ENCODE measurements at regions not wholly inside any gene's neighbourhood (a gene's known extent, or its start where the extent isn't known, plus 50 kb on each side); places are given as distances from the start of the nearest gene placed in this dataset.

- Histone ChIP-seq H3K4me3 (no peak overlapping the region), H3K27ac (no peak overlapping the region), H3K27me3 (no peaks in the 10 kb centered on the region), H3K9me3 (no peaks in the 10 kb centered on the region), H3K36me3 (no peaks in the 10 kb centered on the region), H3K4me1 (no peaks in the 10 kb centered on the region)
- 78 to 82% methylated on average over 1 of the region's 1 CpG for WGBS, 2 donors
- TF ChIP-seq CTCF (IDR thresholded peaks at IDR 0.05): no peak
- intact Hi-C loops (cut with DNase I): no loop called here
- no peak for DNase-seq
Measured at GRCh38 chr2:57333221-57333620, 713.4 kb upstream of the VRK2 start.

GRCh38 chr2:57343391-57344006 is 703.1 kb upstream of the VRK2 start:
- no peaks in the 10 kb centered on the region for H3K36me3 ChIP-seq
- WGBS, 2 donors: 93 to 95% methylated on average over 1 of the region's 1 CpG
- TF ChIP-seq CTCF (IDR thresholded peaks at IDR 0.05): no peak
- no peak for TF ChIP-seq POLR2AphosphoS5 (IDR thresholded peaks at IDR 0.05)
- no peak for TF ChIP-seq EP300 (IDR thresholded peaks at IDR 0.05)
- no peak for TF ChIP-seq POLR2A (IDR thresholded peaks at IDR 0.05)
- H3K4me1 ChIP-seq: no peaks in the 10 kb centered on the region
- peaks cover 0 to 3% (median 0%) of the 10 kb centered on the region in 4 donors for H3K9me3 ChIP-seq
- intact Hi-C loops (cut with DNase I): no loop called here
- H3K27me3 ChIP-seq: no peaks in the 10 kb centered on the region
- no peak overlapping the region for H3K27ac ChIP-seq
- H3K4me3 ChIP-seq: no peak overlapping the region
- DNase-seq: no peak

- H3K9me3 ChIP-seq: no peaks in the 10 kb centered on the region
- no peak overlapping the region for H3K27ac ChIP-seq
- H3K27me3 ChIP-seq: no peaks in the 10 kb centered on the region
- no peak for DNase-seq
- no peaks in the 10 kb centered on the region for H3K36me3 ChIP-seq
- no peaks in the 10 kb centered on the region for H3K4me1 ChIP-seq
- WGBS, 2 donors: 79 to 89% methylated on average over 1 of the region's 1 CpG
- no peak overlapping the region for H3K4me3 ChIP-seq
- TF ChIP-seq POLR2A (IDR thresholded peaks at IDR 0.05): no peak
- no peak for TF ChIP-seq POLR2AphosphoS5 (IDR thresholded peaks at IDR 0.05)
- TF ChIP-seq CTCF (IDR thresholded peaks at IDR 0.05): no peak
- TF ChIP-seq EP300 (IDR thresholded peaks at IDR 0.05): no peak
- intact Hi-C loops (cut with DNase I): no loop called here
Measured at GRCh38 chr2:57368190-57368589, 678.4 kb upstream of the VRK2 start.

- Histone ChIP-seq H3K4me1 (no peaks in the 10 kb centered on the region), H3K27ac (no peak overlapping the region), H3K36me3 (no peaks in the 10 kb centered on the region), H3K27me3 (no peaks in the 10 kb centered on the region), H3K9me3 (no peaks in the 10 kb centered on the region), H3K4me3 (no peak overlapping the region)
- DNase-seq: no peak
- no peak for TF ChIP-seq CTCF (IDR thresholded peaks at IDR 0.05)
- TF ChIP-seq POLR2A (IDR thresholded peaks at IDR 0.05): no peak
- TF ChIP-seq EP300 (IDR thresholded peaks at IDR 0.05): no peak
- intact Hi-C loops (cut with DNase I): no loop called here
- 49 to 74% methylated on average over 3 of the region's 3 CpGs for WGBS, 2 donors
Measured at GRCh38 chr2:57370882-57371585, 675.6 kb upstream of the VRK2 start.
